Epithelial cell of esophagus (primary cell): ENCODE measurements at regions not wholly inside any gene's neighbourhood (a gene's known extent, or its start where the extent isn't known, plus 50 kb on each side); places are given as distances from the start of the nearest gene placed in this dataset.

Experiments used
- DNase-seq: peaks from one replicate; pipeline ENCODE4 v3.0.0; 2010; ENCODE audit warnings: low read depth
- H3K4me3 ChIP-seq: 2 replicates; pipeline ENCODE4 v1.5.1; 2011; ENCODE audit warnings: mild to moderate bottlenecking, low read length, control low read depth
- CTCF ChIP-seq: IDR thresholded peaks from 2 replicates; pipeline ENCODE4 v1.5.1; 2011; ENCODE audit warnings: low read depth, mild to moderate bottlenecking, low read length, control low read depth, inconsistent platforms; ENCODE audit not compliant: insufficient read depth; ENCODE audit errors: missing control alignments

- H3K4me3 ChIP-seq: no peak overlapping the region
- DNase-seq: peak; percentile 45
- TF ChIP-seq CTCF: peak; percentile 56
Measured at GRCh38 chr17:5706577-5707210, 122.4 kb upstream of the NLRP1 start.

GRCh38 chr17:5707482-5707881, 123.2 kb upstream of the NLRP1 start:
- DNase-seq: no peak
- TF ChIP-seq CTCF: no peak
- H3K4me3 ChIP-seq: no peak overlapping the region

- no peak overlapping the region for H3K4me3 ChIP-seq
- DNase-seq: no peak
- no peak for TF ChIP-seq CTCF
Measured at GRCh38 chr17:5708344-5708743, 124.0 kb upstream of the NLRP1 start.

- DNase-seq: no peak
- no peak overlapping the region for H3K4me3 ChIP-seq
- TF ChIP-seq CTCF: no peak
Measured at GRCh38 chr17:5711344-5711743, 127.0 kb upstream of the NLRP1 start.

- no peak for TF ChIP-seq CTCF
- H3K4me3 ChIP-seq: no peak overlapping the region
- DNase-seq: no peak
Measured at GRCh38 chr17:5714993-5715392, 130.7 kb upstream of the NLRP1 start.

GRCh38 chr17:5715478-5715877, 131.2 kb upstream of the NLRP1 start:
- DNase-seq: peak; percentile 9
- TF ChIP-seq CTCF: no peak
- no peak overlapping the region for H3K4me3 ChIP-seq

- TF ChIP-seq CTCF: no peak
- no peak for DNase-seq
- H3K4me3 ChIP-seq: no peak overlapping the region
Measured at GRCh38 chr17:5718726-5719125, 134.4 kb upstream of the NLRP1 start.
